Memory B cell (primary cell): ENCODE measurements at regions not wholly inside any gene's neighbourhood (a gene's known extent, or its start where the extent isn't known, plus 50 kb on each side); places are given as distances from the start of the nearest gene placed in this dataset.

Experiments
- ATAC-seq: fragments of 150-1000 bp; cut with Tn5 transposase; 2 replicates; pipeline ENCODE4 v1.10.0; 2021; ENCODE audit warnings: low read depth, mild to moderate bottlenecking, moderate library complexity
- DNase-seq, 2 donors: peaks; one replicate each; pipeline ENCODE4 v3.0.0; 2022; ENCODE audit warnings: low spot score in 2 of 2
- H3K27ac Mint-ChIP-seq: one replicate; pipeline ENCODE4 v1.8.0; 2022; ENCODE audit warnings: mild to moderate bottlenecking, moderate library complexity, mixed read lengths
- H3K27me3 Mint-ChIP-seq: one replicate; pipeline ENCODE4 v1.8.0; 2022; ENCODE audit warnings: mixed read lengths
- H3K36me3 Mint-ChIP-seq: one replicate; pipeline ENCODE4 v1.8.0; 2022; ENCODE audit warnings: mild to moderate bottlenecking, mixed read lengths
- H3K4me1 Mint-ChIP-seq: one replicate; pipeline ENCODE4 v1.8.0; 2022; ENCODE audit warnings: mixed read lengths
- H3K4me3 Mint-ChIP-seq: one replicate; pipeline ENCODE4 v1.8.0; 2022; ENCODE audit warnings: mild to moderate bottlenecking, moderate library complexity, mixed read lengths
- H3K9me3 Mint-ChIP-seq: one replicate; pipeline ENCODE4 v1.8.0; 2022; ENCODE audit warnings: mixed read lengths

GRCh38 chr14:30156571-30156970, 228.9 kb upstream of the PRKD1 start:
- H3K4me3 Mint-ChIP-seq, result no peak overlapping the region
- no peaks in the 10 kb centered on the region for H3K4me1 Mint-ChIP-seq
- no peak overlapping the region for H3K27ac Mint-ChIP-seq
- DNase-seq, result no peak
- H3K27me3 Mint-ChIP-seq, result no peaks in the 10 kb centered on the region
- H3K9me3 Mint-ChIP-seq, result no peaks in the 10 kb centered on the region
- no peaks in the 10 kb centered on the region for H3K36me3 Mint-ChIP-seq
- ATAC-seq, result no peak

- ATAC-seq (no peak), DNase-seq (no peak)
- Mint-ChIP-seq H3K27me3 (no peaks in the 10 kb centered on the region), H3K9me3 (no peaks in the 10 kb centered on the region), H3K4me3 (no peak overlapping the region), H3K36me3 (no peaks in the 10 kb centered on the region), H3K27ac (no peak overlapping the region), H3K4me1 (no peaks in the 10 kb centered on the region)
These were observed 230.7 kb upstream of the PRKD1 start for GRCh38 chr14:30158299-30158698.

GRCh38 chr14:30159374-30159773, 231.7 kb upstream of the PRKD1 start:
- Mint-ChIP-seq H3K27me3 (no peaks in the 10 kb centered on the region), H3K4me3 (no peak overlapping the region), H3K9me3 (no peaks in the 10 kb centered on the region), H3K36me3 (no peaks in the 10 kb centered on the region), H3K4me1 (no peaks in the 10 kb centered on the region), H3K27ac (no peak overlapping the region)
- no peak for ATAC-seq
- DNase-seq, result no peak

GRCh38 chr14:30160608-30161007, 233.0 kb upstream of the PRKD1 start:
- no peak overlapping the region for H3K27ac Mint-ChIP-seq
- no peaks in the 10 kb centered on the region for H3K9me3 Mint-ChIP-seq
- no peaks in the 10 kb centered on the region for H3K36me3 Mint-ChIP-seq
- DNase-seq (no peak), ATAC-seq (no peak)
- no peak overlapping the region for H3K4me3 Mint-ChIP-seq
- H3K27me3 Mint-ChIP-seq, result no peaks in the 10 kb centered on the region
- no peaks in the 10 kb centered on the region for H3K4me1 Mint-ChIP-seq

GRCh38 chr14:30162066-30162465, 234.4 kb upstream of the PRKD1 start:
- Mint-ChIP-seq H3K4me1 (no peaks in the 10 kb centered on the region), H3K27me3 (no peaks in the 10 kb centered on the region), H3K9me3 (no peaks in the 10 kb centered on the region), H3K36me3 (no peaks in the 10 kb centered on the region), H3K27ac (no peak overlapping the region), H3K4me3 (no peak overlapping the region)
- DNase-seq, result no peak
- ATAC-seq, result no peak

- H3K27ac Mint-ChIP-seq, result no peak overlapping the region
- ATAC-seq (no peak), DNase-seq (no peak)
- no peaks in the 10 kb centered on the region for H3K4me1 Mint-ChIP-seq
- peaks cover 8% of the 10 kb centered on the region for H3K9me3 Mint-ChIP-seq
- no peak overlapping the region for H3K4me3 Mint-ChIP-seq
- H3K27me3 Mint-ChIP-seq, result no peaks in the 10 kb centered on the region
- H3K36me3 Mint-ChIP-seq, result no peaks in the 10 kb centered on the region
These were observed 237.6 kb upstream of the PRKD1 start for GRCh38 chr14:30165255-30165654.

- Mint-ChIP-seq H3K4me3 (no peak overlapping the region), H3K36me3 (no peaks in the 10 kb centered on the region), H3K27me3 (no peaks in the 10 kb centered on the region), H3K4me1 (no peaks in the 10 kb centered on the region), H3K27ac (no peak overlapping the region), H3K9me3 (peaks cover 5% of the 10 kb centered on the region)
- DNase-seq (no peak), ATAC-seq (no peak)
These were observed 250.1 kb upstream of the PRKD1 start for GRCh38 chr14:30177781-30178180.

- H3K4me1 Mint-ChIP-seq, result no peaks in the 10 kb centered on the region
- H3K36me3 Mint-ChIP-seq, result no peaks in the 10 kb centered on the region
- DNase-seq, result no peak
- H3K4me3 Mint-ChIP-seq, result no peak overlapping the region
- no peaks in the 10 kb centered on the region for H3K27me3 Mint-ChIP-seq
- no peak overlapping the region for H3K27ac Mint-ChIP-seq
- ATAC-seq, result no peak
- H3K9me3 Mint-ChIP-seq, result peaks cover 5% of the 10 kb centered on the region
These were observed 251.9 kb upstream of the PRKD1 start for GRCh38 chr14:30179381-30180130.

- DNase-seq (no peak), ATAC-seq (no peak)
- no peaks in the 10 kb centered on the region for H3K4me1 Mint-ChIP-seq
- no peak overlapping the region for H3K27ac Mint-ChIP-seq
- H3K9me3 Mint-ChIP-seq, result peaks cover 5% of the 10 kb centered on the region
- H3K27me3 Mint-ChIP-seq, result no peaks in the 10 kb centered on the region
- no peak overlapping the region for H3K4me3 Mint-ChIP-seq
- H3K36me3 Mint-ChIP-seq, result no peaks in the 10 kb centered on the region
These were observed 252.6 kb upstream of the PRKD1 start for GRCh38 chr14:30180219-30180618.

- Mint-ChIP-seq H3K9me3 (peaks cover 3% of the 10 kb centered on the region), H3K4me3 (no peak overlapping the region), H3K4me1 (no peaks in the 10 kb centered on the region), H3K27ac (no peak overlapping the region), H3K27me3 (no peaks in the 10 kb centered on the region), H3K36me3 (no peaks in the 10 kb centered on the region)
- ATAC-seq (no peak), DNase-seq (no peak)
These were observed 258.2 kb upstream of the PRKD1 start for GRCh38 chr14:30185832-30186231.

GRCh38 chr14:30191639-30192279, 264.1 kb upstream of the PRKD1 start:
- Mint-ChIP-seq H3K4me3 (no peak overlapping the region), H3K36me3 (no peaks in the 10 kb centered on the region), H3K27me3 (no peaks in the 10 kb centered on the region), H3K4me1 (no peaks in the 10 kb centered on the region), H3K9me3 (peaks cover 3% of the 10 kb centered on the region), H3K27ac (no peak overlapping the region)
- ATAC-seq, result no peak
- DNase-seq, result no peak

- Mint-ChIP-seq H3K4me1 (no peaks in the 10 kb centered on the region), H3K4me3 (no peak overlapping the region), H3K27me3 (no peaks in the 10 kb centered on the region), H3K36me3 (no peaks in the 10 kb centered on the region), H3K9me3 (peaks cover 3% of the 10 kb centered on the region), H3K27ac (no peak overlapping the region)
- DNase-seq (no peak), ATAC-seq (no peak)
These were observed 265.5 kb upstream of the PRKD1 start for GRCh38 chr14:30193101-30193500.

GRCh38 chr14:30193845-30194501, 266.3 kb upstream of the PRKD1 start:
- Mint-ChIP-seq H3K27me3 (no peaks in the 10 kb centered on the region), H3K4me3 (no peak overlapping the region), H3K36me3 (no peaks in the 10 kb centered on the region), H3K27ac (no peak overlapping the region), H3K4me1 (no peaks in the 10 kb centered on the region), H3K9me3 (peaks cover 3% of the 10 kb centered on the region)
- DNase-seq (no peak), ATAC-seq (no peak)

- Mint-ChIP-seq H3K9me3 (peaks cover 3% of the 10 kb centered on the region), H3K36me3 (no peaks in the 10 kb centered on the region), H3K4me3 (no peak overlapping the region), H3K27me3 (no peaks in the 10 kb centered on the region), H3K4me1 (no peaks in the 10 kb centered on the region), H3K27ac (no peak overlapping the region)
- DNase-seq, result no peak
- ATAC-seq, result no peak
These were observed 267.1 kb upstream of the PRKD1 start for GRCh38 chr14:30194741-30195148.
